Keratinocyte (primary cell): ENCODE measurements at regions not wholly inside any gene's neighbourhood (a gene's known extent, or its start where the extent isn't known, plus 50 kb on each side); places are given as distances from the start of the nearest gene placed in this dataset.

ENCODE experiments used
- DNase-seq: peaks from one replicate; pipeline ENCODE4 v3.0.0-alpha.2; 2011; ENCODE audit warnings: low read depth, missing footprints, low spot score
- FAIRE-seq: peaks from 2 replicates; lab custom pipeline; 2011; peaks lifted over from hg19 to GRCh38; lab: Jason Lieb, UNC
- H2AFZ ChIP-seq: 2 replicates; pipeline ENCODE4 v1.6.0; 2012; ENCODE audit warnings: low read length, control low read depth, inconsistent platforms; ENCODE audit not compliant: control insufficient read depth
- H3K27ac ChIP-seq: 2 replicates; pipeline ENCODE4 v1.5.1; 2011; ENCODE audit warnings: low read length; ENCODE audit not compliant: control insufficient read depth, insufficient read depth
- H3K27me3 ChIP-seq: 3 replicates; pipeline ENCODE4 v1.6.0; 2011; ENCODE audit warnings: low read length; ENCODE audit not compliant: control insufficient read depth, insufficient read depth; ENCODE audit errors: extremely low read depth
- H3K36me3 ChIP-seq, 2 experiments: 2 replicates in 1 of 2; 3 replicates in 1 of 2; pipeline ENCODE4 v1.5.1; 2011; ENCODE audit warnings: low read length in 2 of 2, mild to moderate bottlenecking in 1 of 2; ENCODE audit not compliant: control insufficient read depth in 2 of 2, insufficient read depth in 2 of 2; ENCODE audit errors: extremely low read depth in 1 of 2
- H3K4me1 ChIP-seq: 3 replicates; pipeline ENCODE4 v1.5.1; 2011; ENCODE audit warnings: low read length; ENCODE audit not compliant: control insufficient read depth, insufficient read depth; ENCODE audit errors: extremely low read depth
- H3K4me2 ChIP-seq: 3 replicates; pipeline ENCODE4 v1.6.0; 2011; ENCODE audit warnings: low read depth, low read length; ENCODE audit not compliant: control insufficient read depth, insufficient read depth; ENCODE audit errors: extremely low read depth
- H3K4me3 ChIP-seq, 3 experiments: fragments of 200-600 bp in 1 of 3; sonication (generic) in 1 of 3; 2 replicates in 2 of 3; 3 replicates in 1 of 3; pipeline ENCODE4 v1.5.1; 2011 to 2016; ENCODE audit warnings: low read length in 3 of 3, mild to moderate bottlenecking in 3 of 3, control low read depth in 2 of 3, inconsistent platforms in 1 of 3, low read depth in 1 of 3, mixed read lengths in 1 of 3, mixed run types in 1 of 3, moderate library complexity in 1 of 3; ENCODE audit not compliant: control insufficient read depth in 2 of 3, insufficient read depth in 2 of 3; ENCODE audit errors: extremely low read depth in 1 of 3
- H3K79me2 ChIP-seq: 2 replicates; pipeline ENCODE4 v1.6.0; 2012; ENCODE audit warnings: low read length; ENCODE audit not compliant: control insufficient read depth, insufficient read depth
- H3K9ac ChIP-seq: 3 replicates; pipeline ENCODE4 v1.6.0; 2011; ENCODE audit warnings: low read length; ENCODE audit not compliant: control insufficient read depth, insufficient read depth; ENCODE audit errors: extremely low read depth
- H3K9me1 ChIP-seq: 3 replicates; pipeline ENCODE4 v1.6.0; 2011; ENCODE audit warnings: low read length; ENCODE audit not compliant: control insufficient read depth, insufficient read depth; ENCODE audit errors: extremely low read depth
- H3K9me3 ChIP-seq: 2 replicates; pipeline ENCODE4 v1.5.1; 2012; ENCODE audit warnings: low read depth, low read length; ENCODE audit not compliant: control insufficient read depth
- H4K20me1 ChIP-seq: 3 replicates; pipeline ENCODE4 v1.6.0; 2011; ENCODE audit warnings: low read length; ENCODE audit not compliant: control insufficient read depth, insufficient read depth; ENCODE audit errors: extremely low read depth
- EZH2 ChIP-seq: IDR thresholded peaks from one replicate; pipeline ENCODE4 v1.6.1; 2012; ENCODE audit warnings: inconsistent platforms, mild to moderate bottlenecking, low read length, moderate library complexity
- dilution Hi-C: fragments of 300-500 bp; cut with MboI; formaldehyde crosslinking; loops from one replicate; pipeline ENCODE4 v1.7.0; 2020; ENCODE audit warnings: low sequenced_read_pairs; ENCODE audit not compliant: extremely low pct_ligation_motif_present
- TF ChIP-seq, protein P1 (sequence below), 3 experiments: IDR thresholded peaks in 1 of 3; conservative IDR thresholded peaks in 1 of 3; optimal IDR thresholded peaks in 1 of 3; 2 replicates in 2 of 3; 3 replicates in 1 of 3; pipeline versions ENCODE3 to v1.5.1; 2011; ENCODE audit warnings: low read length in 3 of 3, mild to moderate bottlenecking in 3 of 3, moderate library complexity in 2 of 3, control low read depth in 1 of 3, inconsistent platforms in 1 of 3; ENCODE audit not compliant: insufficient read depth in 2 of 3; ENCODE audit errors: extremely low read depth in 1 of 3

DNA sequence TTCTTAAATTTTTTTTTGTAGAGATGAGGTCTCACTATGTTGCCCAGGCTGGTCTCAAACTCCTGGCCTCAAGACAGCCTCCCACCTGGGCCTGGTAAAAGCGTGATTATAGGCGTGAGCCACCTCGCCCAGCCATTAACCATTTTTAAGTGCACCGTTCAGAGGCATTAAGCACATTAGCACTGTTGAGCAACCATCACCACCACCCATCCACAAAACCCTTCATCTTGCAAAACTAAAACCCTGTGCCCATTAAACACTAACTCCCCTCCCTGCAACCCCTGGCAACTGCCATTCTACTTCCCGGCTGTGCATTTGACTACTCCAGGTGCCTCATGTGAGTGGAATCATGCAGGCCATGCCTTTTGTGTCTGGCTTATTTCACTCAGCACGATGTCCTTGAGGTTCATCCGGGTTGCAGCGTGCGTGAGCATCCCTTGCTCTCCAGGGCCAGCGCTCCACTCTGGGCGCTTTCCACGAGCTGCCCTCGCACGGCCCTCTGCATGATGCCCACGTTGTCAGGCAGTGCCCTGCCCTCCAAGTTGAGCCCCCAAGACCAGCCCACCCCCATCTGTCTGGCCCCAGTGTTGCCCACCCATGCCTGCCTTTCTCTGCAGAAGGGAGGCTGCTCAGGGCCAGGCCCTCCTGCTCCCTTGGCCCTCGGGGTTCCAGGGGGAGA, 63.0 kb upstream of the GLI2 start:
- H3K27me3 ChIP-seq, result peaks cover 25% of the 10 kb centered on the region
- no peak for FAIRE-seq
- no peak overlapping the region for H2AFZ ChIP-seq
- no peaks in the 10 kb centered on the region for H3K9me3 ChIP-seq
- no peak overlapping the region for H3K4me2 ChIP-seq
- TF ChIP-seq EZH2, result no peak
- dilution Hi-C loops, result no loop called here
- no peak for DNase-seq
- H3K4me3 ChIP-seq, result no peak overlapping the region
- H3K79me2 ChIP-seq, result no peaks in the 10 kb centered on the region
- no peaks in the 10 kb centered on the region for H3K36me3 ChIP-seq
- H3K9me1 ChIP-seq, result no peaks in the 10 kb centered on the region
- H4K20me1 ChIP-seq, result no peaks in the 10 kb centered on the region
- H3K4me1 ChIP-seq, result no peaks in the 10 kb centered on the region
- no peak overlapping the region for H3K27ac ChIP-seq
- no peak overlapping the region for H3K9ac ChIP-seq

DNA sequence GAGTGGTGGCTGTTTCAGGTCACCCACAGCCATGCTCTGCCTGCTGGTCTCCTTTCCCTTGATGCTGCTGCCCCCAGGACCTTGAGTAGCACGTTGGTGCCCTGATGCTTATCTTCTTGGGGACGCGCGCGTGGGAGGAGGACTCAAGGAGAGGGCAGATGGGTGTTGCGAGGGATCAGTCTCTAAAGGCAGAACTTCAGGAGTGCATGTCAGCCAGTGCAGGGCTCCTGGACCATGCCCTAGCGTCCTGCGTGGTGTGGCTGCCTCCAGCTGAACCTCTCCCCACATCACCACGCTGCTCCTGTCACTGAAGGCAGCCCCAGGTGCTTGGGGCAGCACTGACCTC, 62.5 kb upstream of the GLI2 start:
- no peaks in the 10 kb centered on the region for H3K79me2 ChIP-seq
- H3K9me1 ChIP-seq, result no peaks in the 10 kb centered on the region
- H4K20me1 ChIP-seq, result no peaks in the 10 kb centered on the region
- no peak for TF ChIP-seq EZH2
- TF ChIP-seq, protein P1, sequence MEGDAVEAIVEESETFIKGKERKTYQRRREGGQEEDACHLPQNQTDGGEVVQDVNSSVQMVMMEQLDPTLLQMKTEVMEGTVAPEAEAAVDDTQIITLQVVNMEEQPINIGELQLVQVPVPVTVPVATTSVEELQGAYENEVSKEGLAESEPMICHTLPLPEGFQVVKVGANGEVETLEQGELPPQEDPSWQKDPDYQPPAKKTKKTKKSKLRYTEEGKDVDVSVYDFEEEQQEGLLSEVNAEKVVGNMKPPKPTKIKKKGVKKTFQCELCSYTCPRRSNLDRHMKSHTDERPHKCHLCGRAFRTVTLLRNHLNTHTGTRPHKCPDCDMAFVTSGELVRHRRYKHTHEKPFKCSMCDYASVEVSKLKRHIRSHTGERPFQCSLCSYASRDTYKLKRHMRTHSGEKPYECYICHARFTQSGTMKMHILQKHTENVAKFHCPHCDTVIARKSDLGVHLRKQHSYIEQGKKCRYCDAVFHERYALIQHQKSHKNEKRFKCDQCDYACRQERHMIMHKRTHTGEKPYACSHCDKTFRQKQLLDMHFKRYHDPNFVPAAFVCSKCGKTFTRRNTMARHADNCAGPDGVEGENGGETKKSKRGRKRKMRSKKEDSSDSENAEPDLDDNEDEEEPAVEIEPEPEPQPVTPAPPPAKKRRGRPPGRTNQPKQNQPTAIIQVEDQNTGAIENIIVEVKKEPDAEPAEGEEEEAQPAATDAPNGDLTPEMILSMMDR (optimal IDR thresholded peaks at IDR 0.05 in 1 of 3, IDR thresholded peaks at IDR 0.05 in 1 of 3, conservative IDR thresholded peaks at IDR 0.05 in 1 of 3; ENCODE audit: extremely low read depth in 1 of 3, insufficient read depth in 2 of 3, low read length in 3 of 3), result no peak
- no peak overlapping the region for H3K9ac ChIP-seq
- no peak overlapping the region for H3K4me3 ChIP-seq
- no peak overlapping the region for H3K27ac ChIP-seq
- H2AFZ ChIP-seq, result no peak overlapping the region
- H3K9me3 ChIP-seq, result no peaks in the 10 kb centered on the region
- H3K4me2 ChIP-seq, result no peak overlapping the region
- peaks cover 25% of the 10 kb centered on the region for H3K27me3 ChIP-seq
- no peaks in the 10 kb centered on the region for H3K4me1 ChIP-seq
- dilution Hi-C loops, result no loop called here
- DNase-seq, result no peak
- H3K36me3 ChIP-seq, result no peaks in the 10 kb centered on the region
- no peak for FAIRE-seq

DNA sequence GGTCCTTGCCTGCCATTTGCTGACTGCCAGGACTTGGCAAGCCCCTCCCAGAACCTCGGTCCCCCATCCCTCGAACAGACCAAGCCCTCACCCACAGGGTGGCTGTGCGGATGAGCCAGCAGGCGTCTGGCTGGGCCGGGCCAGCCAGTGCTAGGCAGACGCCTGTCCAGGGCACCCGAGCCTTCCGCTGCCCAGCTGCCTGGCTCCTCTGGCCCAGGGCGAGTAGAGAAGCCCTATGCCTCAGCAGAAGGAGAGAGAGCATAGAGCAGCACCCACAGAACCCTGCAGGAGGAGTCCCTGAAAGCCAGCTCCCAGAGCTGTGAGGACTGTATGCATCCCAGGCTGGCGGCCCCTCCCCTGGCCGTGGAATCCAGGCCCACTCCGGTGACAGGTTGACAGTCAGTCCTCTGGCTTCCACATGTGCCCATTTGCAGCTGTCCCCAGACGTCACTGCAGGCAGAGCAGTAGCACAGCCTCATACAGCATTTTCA, 62.1 kb upstream of the GLI2 start:
- Histone ChIP-seq H3K4me3 (no peak overlapping the region), H3K79me2 (no peaks in the 10 kb centered on the region), H3K27me3 (peaks cover 25% of the 10 kb centered on the region), H4K20me1 (no peaks in the 10 kb centered on the region), H3K27ac (no peak overlapping the region), H3K4me1 (no peaks in the 10 kb centered on the region), H3K9ac (no peak overlapping the region), H3K4me2 (no peak overlapping the region), H3K9me1 (no peaks in the 10 kb centered on the region), H3K9me3 (no peaks in the 10 kb centered on the region), H2AFZ (no peak overlapping the region), H3K36me3 (no peaks in the 10 kb centered on the region)
- DNase-seq, result no peak
- TF ChIP-seq, protein P1 (optimal IDR thresholded peaks at IDR 0.05 in 1 of 3, IDR thresholded peaks at IDR 0.05 in 1 of 3, conservative IDR thresholded peaks at IDR 0.05 in 1 of 3; ENCODE audit: extremely low read depth in 1 of 3, insufficient read depth in 2 of 3, low read length in 3 of 3), result no peak
- no peak for TF ChIP-seq EZH2
- FAIRE-seq, result no peak
- dilution Hi-C loops, result no loop called here
